GM19043 (cell line): ENCODE measurements at regions not wholly inside any gene's neighbourhood (a gene's known extent, or its start where the extent isn't known, plus 50 kb on each side); places are given as distances from the start of the nearest gene placed in this dataset.
"Not testable (repeated sequence)": the region's sequence is repeated elsewhere in the genome, so short reads cannot be mapped to it uniquely, and the experiment has no call there.

Source experiments
- ATAC-seq: cut with Tn5 transposase; IDR thresholded peaks from one replicate; pipeline ENCODE4 v1.9.1; 2021; ENCODE audit warnings: low read depth; ENCODE audit not compliant: unreplicated experiment

DNA sequence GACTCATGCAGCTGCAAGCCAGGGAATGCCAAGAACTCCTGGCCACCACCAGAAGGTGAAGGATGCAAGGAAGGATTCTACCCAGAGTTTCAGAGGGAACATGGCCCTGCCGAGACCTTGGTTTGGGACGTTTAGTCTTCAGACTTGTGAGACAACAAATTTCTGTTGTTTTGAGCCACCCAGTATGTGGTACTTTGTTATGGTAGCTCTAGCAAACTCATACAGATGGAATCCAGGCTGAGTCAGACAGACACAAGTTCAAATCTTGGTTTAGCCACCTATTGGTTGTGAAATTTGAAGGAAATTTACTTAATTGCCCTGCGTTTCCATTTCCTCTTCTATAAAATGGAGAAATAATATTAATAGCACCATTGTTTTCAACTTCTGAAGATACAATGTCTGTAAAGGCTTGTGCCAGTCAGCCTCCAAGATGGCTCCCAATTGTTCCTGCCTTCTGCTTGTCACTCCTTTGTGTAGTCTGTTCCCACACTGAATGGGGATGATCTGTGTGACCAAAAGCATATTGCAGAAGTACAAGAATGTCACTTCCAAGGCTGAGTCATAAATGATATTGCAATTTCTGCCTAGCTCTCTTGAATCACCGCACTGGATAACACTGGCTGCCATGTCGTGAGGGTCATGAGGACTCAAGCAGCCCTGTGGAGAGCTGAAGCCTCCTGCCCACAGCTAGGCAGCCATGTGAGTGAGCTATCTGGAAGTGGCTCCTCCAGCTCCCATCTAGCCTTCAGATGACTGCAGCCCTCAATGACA lies 223.5 kb upstream of the PROK2 start:
- ATAC-seq: no peak

- no peak for ATAC-seq
These were observed 221.9 kb upstream of the PROK2 start for GRCh38 chr3:72006631-72007556.

- ATAC-seq: no peak
These were observed 219.9 kb upstream of the PROK2 start for GRCh38 chr3:72004749-72005292.

GRCh38 chr3:72003936-72004335 lies 219.0 kb upstream of the PROK2 start:
- ATAC-seq: no peak

GRCh38 chr3:72001758-72002157 lies 216.8 kb upstream of the PROK2 start:
- no peak for ATAC-seq

GRCh38 chr3:71998995-71999673 lies 214.2 kb upstream of the PROK2 start:
- no peak for ATAC-seq

- no peak for ATAC-seq
These were observed 212.2 kb upstream of the PROK2 start for GRCh38 chr3:71997066-71997653.

DNA sequence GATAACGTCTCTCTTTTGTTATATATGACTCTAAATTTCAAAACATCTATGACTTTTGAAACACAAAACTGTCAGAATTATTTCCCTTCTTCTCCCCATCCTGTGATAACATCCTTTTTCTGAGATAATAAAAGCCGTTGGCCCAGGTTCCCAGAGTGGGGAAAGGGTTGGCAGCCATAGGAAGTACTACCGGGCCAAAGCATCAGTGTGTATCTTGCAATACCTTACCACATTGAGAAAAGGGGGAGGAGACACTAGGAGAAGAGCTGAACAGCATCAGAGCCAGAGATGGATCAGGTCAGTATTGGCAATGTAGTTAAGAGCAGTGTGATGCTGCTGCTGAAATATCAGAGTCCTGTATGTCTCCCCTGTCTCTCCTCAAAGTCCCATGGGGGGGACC lies 210.0 kb upstream of the PROK2 start:
- no peak for ATAC-seq

DNA sequence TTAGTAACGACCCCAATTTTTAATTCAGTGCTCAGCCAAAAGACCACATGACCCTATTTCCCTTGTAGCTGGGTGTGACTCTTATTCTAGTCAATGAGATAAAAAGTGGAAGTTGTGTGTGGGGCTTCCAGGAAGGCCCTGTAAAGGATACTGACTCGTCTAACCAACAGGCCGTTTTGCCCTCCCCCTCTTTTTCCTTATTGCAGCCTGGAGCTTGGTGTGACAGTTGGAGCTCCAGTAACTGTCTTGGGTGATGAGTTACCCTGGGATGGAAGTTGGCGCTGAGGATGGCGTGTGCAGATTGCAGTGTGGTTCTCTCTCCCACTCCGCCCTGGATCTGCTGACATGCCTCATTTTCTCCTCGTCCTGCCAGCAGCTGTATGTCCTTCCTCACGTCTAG lies 209.3 kb upstream of the PROK2 start:
- no peak for ATAC-seq

- ATAC-seq: no peak
These were observed 206.7 kb upstream of the PROK2 start for GRCh38 chr3:71991681-71992080.

- no peak for ATAC-seq
These were observed 206.1 kb upstream of the PROK2 start for GRCh38 chr3:71991046-71991445.

DNA sequence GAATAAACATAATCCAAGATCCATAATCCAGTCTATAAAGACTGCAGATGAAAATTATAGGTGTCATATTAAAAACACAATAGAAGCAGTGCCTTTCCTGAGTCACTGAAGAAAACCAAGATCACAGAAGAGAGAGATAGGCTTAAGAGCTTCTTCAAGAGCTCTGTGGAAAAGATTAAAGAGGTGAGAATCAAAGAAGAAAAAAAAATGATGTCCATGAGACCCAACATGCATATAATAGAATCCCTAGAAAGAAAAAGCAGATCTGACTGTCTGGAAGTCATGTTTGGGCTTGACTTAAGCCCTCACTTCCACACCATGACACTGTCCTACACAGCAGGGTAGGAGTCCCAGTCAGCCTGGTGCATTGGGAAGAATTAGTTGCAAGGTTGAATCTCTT lies 205.6 kb upstream of the PROK2 start:
- no peak for ATAC-seq

DNA sequence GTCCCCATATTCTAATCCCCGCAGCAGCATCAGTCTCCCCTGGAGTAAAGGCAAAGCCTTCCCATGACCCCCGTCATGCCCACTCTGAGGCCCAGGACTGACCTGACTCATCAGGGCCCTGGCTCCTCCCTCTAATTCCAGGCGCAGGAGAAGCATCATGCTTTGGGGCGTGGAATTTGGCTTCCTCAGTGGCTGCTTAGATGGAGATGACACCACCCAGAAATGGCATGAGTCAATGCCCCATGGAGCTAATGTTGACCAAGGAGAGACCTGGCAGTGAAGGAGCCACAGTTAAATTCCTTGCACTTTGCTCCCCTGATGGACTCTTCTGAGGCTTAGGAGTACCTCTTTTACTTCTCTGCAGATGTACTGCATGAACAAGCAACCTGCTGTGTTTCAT lies 204.2 kb upstream of the PROK2 start:
- no peak for ATAC-seq

DNA sequence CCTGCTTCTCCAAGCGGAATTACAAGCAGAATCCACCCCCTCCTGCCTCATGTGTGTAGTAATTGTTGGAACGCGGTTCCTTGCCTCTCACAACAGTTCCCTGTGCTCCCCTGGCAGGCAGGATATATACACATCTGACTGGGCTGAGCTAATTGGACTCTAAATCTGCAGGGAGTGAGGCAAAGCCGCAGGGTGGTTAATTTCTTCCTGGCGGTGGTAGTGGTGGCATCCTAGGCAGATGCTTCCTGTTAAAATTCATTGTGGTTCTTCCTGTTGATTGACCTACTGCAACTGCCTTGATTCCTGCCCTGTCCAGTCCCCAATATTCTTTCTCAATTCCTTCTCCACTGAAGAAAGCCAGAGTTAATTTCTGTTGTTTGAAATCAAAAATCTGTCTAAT lies 202.9 kb upstream of the PROK2 start:
- ATAC-seq: no peak

- no peak for ATAC-seq
These were observed 202.3 kb upstream of the PROK2 start for GRCh38 chr3:71987089-71987735.

- ATAC-seq: no peak
These were observed 201.7 kb upstream of the PROK2 start for GRCh38 chr3:71986606-71987005.

- ATAC-seq: peak; percentile 87
These were observed 200.1 kb upstream of the PROK2 start for GRCh38 chr3:71984843-71985613.

DNA sequence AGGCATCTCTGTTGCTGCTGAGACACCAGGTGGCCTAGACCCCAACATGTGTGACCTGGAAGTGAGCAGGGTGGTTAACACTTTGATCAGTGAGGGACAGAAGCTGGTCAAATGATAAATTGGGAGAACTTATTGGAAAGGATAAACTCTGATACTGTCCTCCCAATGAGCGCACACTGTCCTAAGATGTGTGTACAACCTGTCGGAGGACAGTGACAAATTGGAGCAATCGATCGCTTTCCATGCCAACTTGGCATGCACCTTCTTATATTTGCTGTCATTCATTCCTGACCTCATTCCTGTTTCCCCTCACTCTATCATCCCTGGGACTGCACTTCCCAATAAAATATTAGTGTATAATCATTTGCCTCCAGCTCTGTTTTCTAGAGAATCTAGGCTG lies 198.7 kb upstream of the PROK2 start:
- ATAC-seq: no peak

GRCh38 chr3:71982506-71983258 lies 197.7 kb upstream of the PROK2 start:
- not testable (repeated sequence) for ATAC-seq
